ENCODE measurements at regions not wholly inside any gene's neighbourhood (a gene's known extent, or its start where the extent isn't known, plus 50 kb on each side); places are given as distances from the start of the nearest gene placed in this dataset.
"Not testable (repeated sequence)": the region's sequence is repeated elsewhere in the genome, so short reads cannot be mapped to it uniquely, and the experiment has no call there.

- WGBS, 2 donors = 80 to 84% methylated on average over 1 of the region's 1 CpG
- Histone ChIP-seq H3K36me3 (ENCODE audit: control insufficient read depth in 1 of 2, insufficient read depth in 2 of 2, low read length in 1 of 2) (no peaks in the 10 kb centered on the region), H3K27me3 (ENCODE audit: control insufficient read depth in 1 of 2, insufficient read depth in 2 of 2, low read length in 1 of 2) (no peaks in the 10 kb centered on the region), H3K27ac (ENCODE audit: low read depth in 1 of 2, low read length in 2 of 2) (no peak overlapping the region), H3K9me3 (ENCODE audit: control insufficient read depth, low read length) (no peaks in the 10 kb centered on the region), H3K4me1 (ENCODE audit: control insufficient read depth in 1 of 2, insufficient read depth in 2 of 2, low read length in 2 of 2) (no peaks in the 10 kb centered on the region), H3K4me3 (ENCODE audit: low read length in 2 of 2) (no peak overlapping the region)
- intact Hi-C loops (cut with DNase I) = no loop called here
- no peak for DNase-seq
- no peak for ATAC-seq (ENCODE audit: low FRiP score)
These were observed 223.1 kb upstream of the POGK start for GRCh38 chr1:166616206-166616605.

GRCh38 chr1:166626711-166627110, 212.6 kb upstream of the POGK start:
- no peaks in the 10 kb centered on the region for H3K27me3 ChIP-seq (ENCODE audit: control insufficient read depth in 1 of 2, insufficient read depth in 2 of 2, low read length in 1 of 2)
- H3K9me3 ChIP-seq (ENCODE audit: control insufficient read depth, low read length) = no peaks in the 10 kb centered on the region
- WGBS, 2 donors = 53 to 88% methylated on average over 1 of the region's 1 CpG
- ATAC-seq (ENCODE audit: low FRiP score) (no peak), DNase-seq (no peak)
- no peaks in the 10 kb centered on the region for H3K36me3 ChIP-seq (ENCODE audit: control insufficient read depth in 1 of 2, insufficient read depth in 2 of 2, low read length in 1 of 2)
- H3K27ac ChIP-seq (ENCODE audit: low read depth in 1 of 2, low read length in 2 of 2) = no peak overlapping the region
- no peaks in the 10 kb centered on the region for H3K4me1 ChIP-seq (ENCODE audit: control insufficient read depth in 1 of 2, insufficient read depth in 2 of 2, low read length in 2 of 2)
- intact Hi-C loops (cut with DNase I) = no loop called here
- no peak overlapping the region for H3K4me3 ChIP-seq (ENCODE audit: low read length in 2 of 2)

GRCh38 chr1:166627558-166627957, 211.7 kb upstream of the POGK start:
- Histone ChIP-seq H3K9me3 (ENCODE audit: control insufficient read depth, low read length) (no peaks in the 10 kb centered on the region), H3K4me3 (ENCODE audit: low read length in 2 of 2) (no peak overlapping the region), H3K27ac (ENCODE audit: low read depth in 1 of 2, low read length in 2 of 2) (no peak overlapping the region), H3K27me3 (ENCODE audit: control insufficient read depth in 1 of 2, insufficient read depth in 2 of 2, low read length in 1 of 2) (no peaks in the 10 kb centered on the region), H3K4me1 (ENCODE audit: control insufficient read depth in 1 of 2, insufficient read depth in 2 of 2, low read length in 2 of 2) (no peaks in the 10 kb centered on the region), H3K36me3 (ENCODE audit: control insufficient read depth in 1 of 2, insufficient read depth in 2 of 2, low read length in 1 of 2) (no peaks in the 10 kb centered on the region)
- DNase-seq (no peak), ATAC-seq (ENCODE audit: low FRiP score) (no peak)
- intact Hi-C loops (cut with DNase I) = no loop called here
- WGBS, 2 donors = 28 to 43% methylated on average over 4 of the region's 4 CpGs

- no peak for ATAC-seq (ENCODE audit: low FRiP score)
These were observed 211.0 kb upstream of the POGK start for GRCh38 chr1:166628259-166628658.

GRCh38 chr1:166629946-166630345, 209.3 kb upstream of the POGK start:
- Histone ChIP-seq H3K9me3 (ENCODE audit: control insufficient read depth, low read length) (no peaks in the 10 kb centered on the region), H3K4me1 (ENCODE audit: control insufficient read depth in 1 of 2, insufficient read depth in 2 of 2, low read length in 2 of 2) (no peaks in the 10 kb centered on the region), H3K27ac (ENCODE audit: low read depth in 1 of 2, low read length in 2 of 2) (no peak overlapping the region), H3K27me3 (ENCODE audit: control insufficient read depth in 1 of 2, insufficient read depth in 2 of 2, low read length in 1 of 2) (no peaks in the 10 kb centered on the region), H3K36me3 (ENCODE audit: control insufficient read depth in 1 of 2, insufficient read depth in 2 of 2, low read length in 1 of 2) (no peaks in the 10 kb centered on the region), H3K4me3 (ENCODE audit: low read length in 2 of 2) (no peak overlapping the region)
- ATAC-seq (ENCODE audit: low FRiP score) = no peak
- DNase-seq = no peak
- intact Hi-C loops (cut with DNase I) = no loop called here
- 48 to 51% methylated on average over 1 of the region's 1 CpG for WGBS, 2 donors

More at GRCh38 chr1:166628259-166628658, 211.0 kb upstream of the POGK start:
- 20 to 51% methylated on average over 1 of the region's 1 CpG for WGBS, 2 donors
- Histone ChIP-seq H3K4me1 (ENCODE audit: control insufficient read depth in 1 of 2, insufficient read depth in 2 of 2, low read length in 2 of 2) (no peaks in the 10 kb centered on the region), H3K4me3 (ENCODE audit: low read length in 2 of 2) (no peak overlapping the region), H3K9me3 (ENCODE audit: control insufficient read depth, low read length) (no peaks in the 10 kb centered on the region), H3K36me3 (ENCODE audit: control insufficient read depth in 1 of 2, insufficient read depth in 2 of 2, low read length in 1 of 2) (no peaks in the 10 kb centered on the region), H3K27me3 (ENCODE audit: control insufficient read depth in 1 of 2, insufficient read depth in 2 of 2, low read length in 1 of 2) (no peaks in the 10 kb centered on the region), H3K27ac (ENCODE audit: low read depth in 1 of 2, low read length in 2 of 2) (no peak overlapping the region)
- intact Hi-C loops (cut with DNase I) = no loop called here
- no peak for DNase-seq

- intact Hi-C loops (cut with DNase I) = no loop called here
- Histone ChIP-seq H3K27ac (ENCODE audit: low read depth in 1 of 2, low read length in 2 of 2) (no peak overlapping the region), H3K4me1 (ENCODE audit: control insufficient read depth in 1 of 2, insufficient read depth in 2 of 2, low read length in 2 of 2) (no peaks in the 10 kb centered on the region), H3K27me3 (ENCODE audit: control insufficient read depth in 1 of 2, insufficient read depth in 2 of 2, low read length in 1 of 2) (no peaks in the 10 kb centered on the region), H3K9me3 (ENCODE audit: control insufficient read depth, low read length) (no peaks in the 10 kb centered on the region), H3K4me3 (ENCODE audit: low read length in 2 of 2) (no peak overlapping the region), H3K36me3 (ENCODE audit: control insufficient read depth in 1 of 2, insufficient read depth in 2 of 2, low read length in 1 of 2) (no peaks in the 10 kb centered on the region)
- no peak for ATAC-seq (ENCODE audit: low FRiP score)
- WGBS, 2 donors = 77 to 90% methylated on average over 2 of the region's 2 CpGs
- no peak for DNase-seq
These were observed 208.9 kb upstream of the POGK start for GRCh38 chr1:166630369-166630768.

- intact Hi-C loops (cut with DNase I) = no loop called here
- H3K9me3 ChIP-seq (ENCODE audit: control insufficient read depth, low read length) = no peaks in the 10 kb centered on the region
- no peaks in the 10 kb centered on the region for H3K27me3 ChIP-seq (ENCODE audit: control insufficient read depth in 1 of 2, insufficient read depth in 2 of 2, low read length in 1 of 2)
- no peak overlapping the region for H3K4me3 ChIP-seq (ENCODE audit: low read length in 2 of 2)
- ATAC-seq (ENCODE audit: low FRiP score) (no peak), DNase-seq (no peak)
- no peaks in the 10 kb centered on the region for H3K4me1 ChIP-seq (ENCODE audit: control insufficient read depth in 1 of 2, insufficient read depth in 2 of 2, low read length in 2 of 2)
- no peak overlapping the region for H3K27ac ChIP-seq (ENCODE audit: low read depth in 1 of 2, low read length in 2 of 2)
- 82 to 86% methylated on average over 5 of the region's 5 CpGs for WGBS, 2 donors
- no peaks in the 10 kb centered on the region for H3K36me3 ChIP-seq (ENCODE audit: control insufficient read depth in 1 of 2, insufficient read depth in 2 of 2, low read length in 1 of 2)
These were observed 201.1 kb upstream of the POGK start for GRCh38 chr1:166638137-166638536.

GRCh38 chr1:166657228-166657627, 182.0 kb upstream of the POGK start:
- WGBS, 2 donors = 71 to 77% methylated on average over 2 of the region's 2 CpGs
- intact Hi-C loops (cut with DNase I); H3K27me3 ChIP-seq (ENCODE audit: control insufficient read depth in 1 of 2, insufficient read depth in 2 of 2, low read length in 1 of 2); H3K36me3 ChIP-seq (ENCODE audit: control insufficient read depth in 1 of 2, insufficient read depth in 2 of 2, low read length in 1 of 2); ATAC-seq (ENCODE audit: low FRiP score); H3K4me1 ChIP-seq (ENCODE audit: control insufficient read depth in 1 of 2, insufficient read depth in 2 of 2, low read length in 2 of 2); H3K9me3 ChIP-seq (ENCODE audit: control insufficient read depth, low read length); DNase-seq; H3K27ac ChIP-seq (ENCODE audit: low read depth in 1 of 2, low read length in 2 of 2); H3K4me3 ChIP-seq (ENCODE audit: low read length in 2 of 2): not testable (repeated sequence)

GRCh38 chr1:166666790-166667189, 172.5 kb upstream of the POGK start:
- H3K27ac ChIP-seq (ENCODE audit: low read depth in 1 of 2, low read length in 2 of 2); H3K4me1 ChIP-seq (ENCODE audit: control insufficient read depth in 1 of 2, insufficient read depth in 2 of 2, low read length in 2 of 2); H3K9me3 ChIP-seq (ENCODE audit: control insufficient read depth, low read length); H3K27me3 ChIP-seq (ENCODE audit: control insufficient read depth in 1 of 2, insufficient read depth in 2 of 2, low read length in 1 of 2); H3K36me3 ChIP-seq (ENCODE audit: control insufficient read depth in 1 of 2, insufficient read depth in 2 of 2, low read length in 1 of 2); H3K4me3 ChIP-seq (ENCODE audit: low read length in 2 of 2); DNase-seq; intact Hi-C loops (cut with DNase I); ATAC-seq (ENCODE audit: low FRiP score): not testable (repeated sequence)
- WGBS, 2 donors = 75 to 80% methylated on average over 3 of the region's 3 CpGs

Data from aorta (tissue), 5 donors.